K562 (cell line): ENCODE measurements at regions not wholly inside any gene's neighbourhood (a gene's known extent, or its start where the extent isn't known, plus 50 kb on each side); places are given as distances from the start of the nearest gene placed in this dataset.

Experiments
- ATAC-seq: fragments of 200-7000 bp; cut with Tn5 transposase; 3 replicates; pipeline ENCODE4 v1.9.1; 2020; ENCODE audit warnings: moderate library complexity
- BruUV-seq: library from RNA; stranded (reverse); fragments of 400-500 nt; replicated peaks from 2 replicates; lab custom pipeline; 2021; lab: Mats Ljungman, UMichigan
- CTCF ChIA-PET: fragments of 300-600 bp; formaldehyde crosslinking; extraction: SDS; loops from one replicate; lab custom pipeline; 2021; ENCODE audit warnings: low intra/inter-chr PET ratio; lab: Yijun Ruan, JAX
- POLR2A ChIA-PET: fragments of 300-600, 350-650 bp; sonication (Branson Sonifier 250); formaldehyde crosslinking; extraction: SDS; loops from one replicate; lab custom pipeline; 2021; ENCODE audit warnings: antibody characterized with exemption, inconsistent platforms; lab: Yijun Ruan, JAX
- DNase-seq, 4 experiments: peaks; one replicate each; pipeline versions ENCODE4 v3.0.0 to v3.0.0-alpha.2; 2011 to 2018; ENCODE audit warnings: low spot score in 3 of 4, mixed read lengths in 3 of 4; ENCODE audit errors: extremely low read depth in 1 of 4
- FAIRE-seq: peaks from 2 replicates; lab custom pipeline; 2011; peaks lifted over from hg19 to GRCh38; lab: Jason Lieb, UNC
- H2AFZ ChIP-seq: 2 replicates; pipeline ENCODE4 v1.6.0; 2011; ENCODE audit warnings: low read depth, low read length, control low read depth, inconsistent platforms
- H3K27ac ChIP-seq: fragments of 200-600 bp; 3 replicates; pipeline ENCODE4 v1.8.0; 2011; ENCODE audit warnings: low read depth, mild to moderate bottlenecking, control low read depth, inconsistent platforms, low read length, moderate library complexity, mixed read lengths; ENCODE audit errors: extremely low read depth
- H3K27me3 ChIP-seq, 2 experiments: fragments of 300-600 bp in 1 of 2; 2 replicates in 1 of 2; 3 replicates in 1 of 2; pipeline versions ENCODE4 v1.6.0 to v1.8.0; 2011; ENCODE audit warnings: inconsistent platforms in 2 of 2, low read length in 2 of 2, mild to moderate bottlenecking in 1 of 2, mixed read lengths in 1 of 2, moderate library complexity in 1 of 2; ENCODE audit not compliant: control insufficient read depth in 2 of 2, insufficient read depth in 2 of 2
- H3K36me3 ChIP-seq: fragments of 300-600 bp; 3 replicates; pipeline ENCODE4 v1.8.0; 2011; ENCODE audit warnings: mild to moderate bottlenecking, low read length, inconsistent platforms; ENCODE audit not compliant: control insufficient read depth, insufficient read depth
- H3K4me1 ChIP-seq, 2 experiments: fragments of 200-600 bp in 1 of 2; replicated peaks in 1 of 2; 2 replicates in 1 of 2; 3 replicates in 1 of 2; pipeline versions ENCODE4 v1.5.1 to v1.8.0; 2011; ENCODE audit warnings: inconsistent platforms in 2 of 2, low read length in 2 of 2, mild to moderate bottlenecking in 1 of 2, mixed read lengths in 1 of 2, moderate library complexity in 1 of 2; ENCODE audit not compliant: control insufficient read depth in 2 of 2, insufficient read depth in 2 of 2
- H3K4me2 ChIP-seq: 2 replicates; pipeline ENCODE4 v1.6.1; 2011; ENCODE audit warnings: low read length, control low read depth, inconsistent platforms, mixed read lengths; ENCODE audit not compliant: insufficient read depth
- H3K4me3 ChIP-seq: fragments of 200-600 bp; sonication (generic), shearing (Covaris generic); 2 replicates; pipeline ENCODE4 v1.5.1; 2016; ENCODE audit warnings: control low read depth, inconsistent platforms
- H3K79me2 ChIP-seq: fragments of 200-600 bp; 3 replicates; pipeline ENCODE4 v1.8.0; 2011; ENCODE audit warnings: low read length, inconsistent platforms; ENCODE audit not compliant: control insufficient read depth, insufficient read depth
- H3K9ac ChIP-seq, 2 experiments: 2 replicates each; pipeline versions ENCODE4 v1.6.0 to v1.6.1; 2011; ENCODE audit warnings: low read depth in 2 of 2, low read length in 2 of 2, control low read depth in 1 of 2, inconsistent platforms in 1 of 2, mild to moderate bottlenecking in 1 of 2, mixed read lengths in 1 of 2; ENCODE audit not compliant: insufficient read depth in 1 of 2
- H3K9me1 ChIP-seq: one replicate; pipeline ENCODE4 v1.6.0; 2011; ENCODE audit warnings: inconsistent platforms, mild to moderate bottlenecking, low read length, moderate library complexity; ENCODE audit not compliant: control insufficient read depth, insufficient read depth
- H3K9me3 ChIP-seq: replicated peaks from 2 replicates; pipeline ENCODE4 v1.5.1; 2011; ENCODE audit warnings: low read depth, low read length, inconsistent platforms; ENCODE audit not compliant: control insufficient read depth, insufficient read depth
- H4K20me1 ChIP-seq: replicated peaks from 2 replicates; pipeline ENCODE4 v1.6.1; 2011; ENCODE audit warnings: low read length, inconsistent platforms, mixed read lengths; ENCODE audit not compliant: control insufficient read depth, insufficient read depth
- CAMTA2 ChIP-seq: fragments of 250-450 bp; sonication (Bioruptor Pico); conservative IDR thresholded peaks from 2 replicates; pipeline ENCODE4 v1.5.1; 2022
- CXXC5 ChIP-seq: fragments of 250-450 bp; sonication (Bioruptor Pico); IDR thresholded peaks from 2 replicates; pipeline ENCODE4 v1.8.0; 2022; ENCODE audit warnings: inconsistent platforms, mild to moderate bottlenecking, moderate library complexity
- ETS1 ChIP-seq: conservative IDR thresholded peaks from 2 replicates; pipeline ENCODE4 v1.6.1; 2011; ENCODE audit warnings: low read depth, mild to moderate bottlenecking, low read length; ENCODE audit not compliant: control insufficient read depth
- NONO ChIP-seq, 2 experiments: fragments of 200-400 bp in 1 of 2; fragments of 450-650 bp in 1 of 2; formaldehyde crosslinking in 1 of 2; IDR thresholded peaks; 2 replicates each; pipeline ENCODE4 v1.6.1; 2017; ENCODE audit warnings: low read depth in 2 of 2, mild to moderate bottlenecking in 2 of 2, moderate library complexity in 2 of 2, low read length in 1 of 2
- POLR3G ChIP-seq: IDR thresholded peaks from 2 replicates; pipeline ENCODE4 v1.6.1; 2011; ENCODE audit not compliant: insufficient read length, insufficient replicate concordance; ENCODE audit errors: extremely low read depth
- SP2 ChIP-seq: IDR thresholded peaks from 2 replicates; pipeline ENCODE4 v1.6.1; 2011; ENCODE audit warnings: mild to moderate bottlenecking, low read depth, low read length, moderate library complexity; ENCODE audit not compliant: poor library complexity, severe bottlenecking; ENCODE audit errors: extremely low read depth
- SREBF1 ChIP-seq: fragments of 150-350 bp; IDR thresholded peaks from 2 replicates; pipeline ENCODE4 v1.6.1; 2014; ENCODE audit warnings: antibody characterized with exemption, low read depth, low read length, borderline replicate concordance
- THAP12 ChIP-seq: fragments of 250-450 bp; sonication (Bioruptor Pico); IDR thresholded peaks from 2 replicates; pipeline ENCODE4 v1.9.0; 2021; ENCODE audit warnings: mild to moderate bottlenecking, inconsistent platforms
- ZNF57 ChIP-seq: fragments of 450-650 bp; formaldehyde crosslinking; IDR thresholded peaks from 2 replicates; pipeline ENCODE4 v1.4.0; 2020; ENCODE audit warnings: mild to moderate bottlenecking, moderate library complexity
- WGBS: fragments of 100-300 bp; shearing (Covaris generic); methylation state at CpG from one replicate; pipeline ENCODE4 v1.1.6; 2016; ENCODE audit warnings: low coverage, mixed read lengths; ENCODE audit not compliant: insufficient coverage; ENCODE audit errors: missing lambda C conversion rate; 5-methylcytosine and 5-hydroxymethylcytosine counted together
- in situ Hi-C: fragments of 300-500 bp; cut with MboI; formaldehyde crosslinking; loops from 4 replicates; pipeline ENCODE4 v1.15.0; 2018; ENCODE audit warnings: inconsistent platforms, mixed read lengths
- intact Hi-C: fragments of 100-400 bp; cut with micrococcal nuclease; formaldehyde crosslinking; loops from 2 replicates; pipeline ENCODE4 v1.14.2; 2022

- no peak for TF ChIP-seq SP2
- TF ChIP-seq SREBF1, result no peak
- TF ChIP-seq ZNF57, result no peak
Measured at GRCh38 chr7:131251371-131251770, 76.3 kb upstream of the MKLN1 start (continued).

- ATAC-seq (no peak), DNase-seq (no peak), FAIRE-seq (no peak)
- Histone ChIP-seq H2AFZ (no peak overlapping the region), H3K79me2 (no peaks in the 10 kb centered on the region), H3K9ac (no peak overlapping the region), H3K4me3 (no peak overlapping the region), H3K4me2 (no peak overlapping the region), H3K9me3 (peaks cover 6% of the 10 kb centered on the region; the same call in 1 of the 2 replicates), H3K27me3 (peaks cover 22 to 24% of the 10 kb centered on the region in 2 experiments; a peak in 4 of 5 replicates), H3K9me1 (no peaks in the 10 kb centered on the region), H3K4me1 (no peaks in the 10 kb centered on the region), H3K36me3 (no peaks in the 10 kb centered on the region), H3K27ac (no peak overlapping the region), H4K20me1 (no peaks in the 10 kb centered on the region)
- ChIA-PET POLR2A (interaction anchor here (0.6 to 0.9 kb wide), 3 partner anchors 12 to 375 kb away, joined by 3 to 4 read pairs (median 3); no protein-coding TSS in a partner anchor), CTCF (no interaction called here)
- intact Hi-C loops, result no loop called here
- no TSS peak for BruUV-seq
- in situ Hi-C loops, result no loop called here
- 5% methylated on average over 1 of the region's 1 CpG for WGBS
- TF ChIP-seq POLR3G (no peak), THAP12 (CRISPR knock-in tag) (no peak), NONO (IDR thresholded peaks at IDR 0.05; ENCODE audit: low read depth in 2 of 2, low read length in 1 of 2) (no peak), ETS1 (no peak), CAMTA2 (CRISPR knock-in tag) (no peak), CXXC5 (CRISPR knock-in tag) (no peak)
Measured at GRCh38 chr7:131252976-131253375, 74.7 kb upstream of the MKLN1 start.
